Transverse colon (tissue), 4 donors: ENCODE measurements at regions not wholly inside any gene's neighbourhood (a gene's known extent, or its start where the extent isn't known, plus 50 kb on each side); places are given as distances from the start of the nearest gene placed in this dataset.
A peak's percentile ranks its signal among the peaks of the same experiment; 100 is the strongest.

Experiments used
- DNase-seq: peaks from one replicate; pipeline ENCODE4 v3.0.0-alpha.2; 2019
- H3K27ac ChIP-seq, 4 donors: fragments of 200-600 bp; sonication (generic); 2 replicates each; pipeline ENCODE4 v1.5.1; 2016 to 2018; ENCODE audit warnings: inconsistent platforms in 4 of 4
- H3K27me3 ChIP-seq: fragments of 200-600 bp; sonication (generic); 2 replicates; pipeline ENCODE4 v1.5.1; 2017; ENCODE audit warnings: inconsistent platforms
- H3K36me3 ChIP-seq, 4 donors: fragments of 200-600 bp; sonication (generic); 2 replicates each; pipeline ENCODE4 v1.5.1; 2017 to 2019; ENCODE audit warnings: inconsistent platforms in 4 of 4
- H3K4me1 ChIP-seq, 4 donors: fragments of 200-600 bp; sonication (generic); 2 replicates each; pipeline ENCODE4 v1.5.1; 2017 to 2020; ENCODE audit warnings: inconsistent platforms in 4 of 4
- H3K4me3 ChIP-seq, 4 donors: fragments of 200-600 bp; sonication (generic); 1 replicate in 1 of 4; 2 replicates in 3 of 4; pipeline versions ENCODE4 v1.5.1 to v1.6.1; 2017 to 2019; ENCODE audit warnings: inconsistent platforms in 4 of 4
- H3K9me3 ChIP-seq, 2 donors: fragments of 200-600 bp; sonication (generic); 2 replicates each; pipeline ENCODE4 v1.5.1; 2017 to 2019; ENCODE audit warnings: inconsistent platforms in 2 of 2
- CTCF ChIP-seq, 5 experiments: fragments of 200-600 bp in 3 of 5; fragments of 450-650 bp in 2 of 5; sonication (generic) in 3 of 5; IDR thresholded peaks; 1 replicate in 2 of 5; 2 replicates in 3 of 5; pipeline ENCODE4 v1.5.1; 2016 to 2017; ENCODE audit warnings: antibody characterized with exemption in 5 of 5, inconsistent platforms in 3 of 5, mild to moderate bottlenecking in 2 of 5, moderate library complexity in 1 of 5
- EP300 ChIP-seq: sonication (generic); formaldehyde crosslinking; IDR thresholded peaks from one replicate; pipeline ENCODE4 v1.6.1; 2017; ENCODE audit warnings: antibody characterized with exemption, low read depth
- POLR2A ChIP-seq: fragments of 450-650 bp; IDR thresholded peaks from one replicate; pipeline ENCODE4 v1.6.1; 2016; ENCODE audit warnings: antibody characterized with exemption, mild to moderate bottlenecking, moderate library complexity
- POLR2AphosphoS5 ChIP-seq, 3 donors: sonication (generic); formaldehyde crosslinking; IDR thresholded peaks; one replicate each; pipeline ENCODE4 v1.6.1; 2016; ENCODE audit warnings: antibody characterized with exemption in 3 of 3
- WGBS, 2 donors: methylation state at CpG; one replicate each; pipeline ENCODE4 v1.1.5; 2018; ENCODE audit warnings: low coverage in 1 of 2; 5-methylcytosine and 5-hydroxymethylcytosine counted together
- in situ Hi-C, 4 donors: fragments of 200-750 bp; cut with MboI; loops; one replicate each; pipeline versions ENCODE4 v1.15.0 to v1.15.1; 2017; ENCODE audit warnings: low sequenced_read_pairs in 3 of 4, low pct_ligation_motif_present in 1 of 4, low pct_unique_long_range_greater_than_20kb in 1 of 4
- intact Hi-C: fragments of 100-400 bp; cut with DNase I; formaldehyde crosslinking; loops from one replicate; pipeline ENCODE4 v1.15.1; 2023; ENCODE audit warnings: low total_unique reads

DNA sequence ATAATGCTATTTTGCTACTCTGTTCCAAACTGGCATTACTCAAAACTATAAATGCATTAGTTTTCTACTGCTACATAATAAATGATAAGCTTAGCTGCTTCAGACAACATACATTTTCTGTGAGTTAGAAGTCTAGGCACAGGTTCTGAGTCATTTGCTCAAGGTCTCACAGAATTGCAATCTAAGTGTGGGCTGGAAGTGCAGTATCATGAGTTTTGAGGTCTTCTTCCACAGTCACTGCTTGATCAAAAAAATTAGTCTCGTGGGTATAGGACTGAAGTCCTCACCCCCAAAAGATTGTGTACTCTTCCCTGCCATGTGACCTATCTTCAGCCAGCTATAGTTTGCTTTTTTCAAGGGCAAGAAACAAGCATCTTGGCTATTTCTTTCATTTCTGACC is 676.9 kb downstream of the ADCYAP1 start:
- H3K4me3 ChIP-seq: no peak overlapping the region
- WGBS, 2 donors: 38% methylated on average over 1 of the region's 1 CpG; no CpG with 5 or more reads in 1 of the 2 donors

DNA sequence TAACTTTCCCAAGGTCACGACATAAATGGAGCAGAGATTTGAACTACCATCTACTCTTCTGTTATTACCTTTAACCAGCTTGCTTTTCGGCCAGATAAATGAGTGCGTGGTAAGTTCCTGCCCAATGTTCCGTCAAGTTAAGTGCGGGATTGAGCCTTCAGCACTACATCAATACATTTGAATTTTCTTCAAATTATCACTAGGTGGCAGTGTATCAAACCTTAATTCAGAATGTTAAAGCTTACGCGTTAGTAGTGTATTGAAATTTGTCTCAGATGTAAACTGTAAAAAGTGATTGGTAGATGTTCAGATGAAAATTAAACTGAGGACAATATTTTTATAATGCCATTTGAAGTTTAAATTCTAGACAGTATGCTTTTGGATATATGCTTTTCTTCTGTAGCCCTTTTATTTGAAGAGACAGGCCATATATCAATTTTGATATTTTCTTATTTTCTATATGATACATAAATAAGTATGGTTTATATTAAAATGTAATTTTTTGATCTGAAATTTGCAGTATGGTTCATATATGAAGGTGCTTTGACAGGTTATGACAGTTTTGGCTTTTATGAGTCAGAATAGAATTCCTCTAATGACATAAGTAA is 681.3 kb downstream of the ADCYAP1 start:
- Histone ChIP-seq H3K4me1 (no peaks in the 10 kb centered on the region), H3K27ac (no peak overlapping the region), H3K9me3 (no peaks in the 10 kb centered on the region), H3K4me3 (no peak overlapping the region), H3K27me3 (no peaks in the 10 kb centered on the region), H3K36me3 (no peaks in the 10 kb centered on the region)
- intact Hi-C loops: no loop called here
- DNase-seq: no peak
- TF ChIP-seq POLR2A: no peak
- peak in 3 of 5 experiments; percentile 16 to 39 (median 32) for TF ChIP-seq CTCF (IDR thresholded peaks at IDR 0.05)
- 5 to 6% methylated on average over 7 of the region's 7 CpGs for WGBS, 2 donors
- in situ Hi-C loops: loop anchor here in 2 of 4 donors (25.0 kb wide), 1 partner anchor 951 kb away; no protein-coding TSS in a partner anchor

More for the DNA sequence above, 676.9 kb downstream of the ADCYAP1 start:
- H3K36me3 ChIP-seq: no peaks in the 10 kb centered on the region
- H3K27me3 ChIP-seq: no peaks in the 10 kb centered on the region
- in situ Hi-C loops: loop anchor here in 2 of 4 donors (25.0 kb wide), 1 partner anchor 956 kb away; no protein-coding TSS in a partner anchor
- no peak overlapping the region for H3K27ac ChIP-seq
- intact Hi-C loops: loop anchor here (5.0 kb wide), 1 partner anchor 496 kb away; no protein-coding TSS in a partner anchor
- TF ChIP-seq EP300 (no peak), POLR2A (no peak), POLR2AphosphoS5 (IDR thresholded peaks at IDR 0.05) (no peak), CTCF (IDR thresholded peaks at IDR 0.05) (no peak)
- H3K9me3 ChIP-seq: no peaks in the 10 kb centered on the region
- no peak for DNase-seq
- no peaks in the 10 kb centered on the region for H3K4me1 ChIP-seq

- Histone ChIP-seq H3K4me3 (no peak overlapping the region), H3K27ac (no peak overlapping the region), H3K9me3 (no peaks in the 10 kb centered on the region), H3K4me1 (no peaks in the 10 kb centered on the region), H3K36me3 (no peaks in the 10 kb centered on the region), H3K27me3 (no peaks in the 10 kb centered on the region)
- intact Hi-C loops: no loop called here
- 60 to 63% methylated on average over 3 of the region's 3 CpGs for WGBS, 2 donors
- no peak for TF ChIP-seq EP300
- no peak for TF ChIP-seq POLR2AphosphoS5 (IDR thresholded peaks at IDR 0.05)
- no peak for TF ChIP-seq POLR2A
- no peak for TF ChIP-seq CTCF (IDR thresholded peaks at IDR 0.05)
- in situ Hi-C loops: loop anchor here in 2 of 4 donors (25.0 kb wide), 1 partner anchor 944 kb away; no protein-coding TSS in a partner anchor
- no peak for DNase-seq
Measured at GRCh38 chr18:1593091-1593490, 688.4 kb downstream of the ADCYAP1 start.

- Histone ChIP-seq H3K27me3 (no peaks in the 10 kb centered on the region), H3K4me1 (no peaks in the 10 kb centered on the region), H3K4me3 (no peak overlapping the region), H3K27ac (no peak overlapping the region), H3K36me3 (no peaks in the 10 kb centered on the region), H3K9me3 (no peaks in the 10 kb centered on the region)
- TF ChIP-seq POLR2A (no peak), EP300 (no peak), CTCF (IDR thresholded peaks at IDR 0.05) (no peak)
- 0 to 33% methylated on average over 1 of the region's 1 CpG for WGBS, 2 donors
- no peak for DNase-seq
- in situ Hi-C loops (loop anchor here in 2 of 4 donors (25.0 kb wide), 1 partner anchor 942 kb away; no protein-coding TSS in a partner anchor), intact Hi-C loops (no loop called here)
Measured at GRCh38 chr18:1595195-1595594, 690.5 kb downstream of the ADCYAP1 start.
